Colonic mucosa (tissue), 4 donors: ENCODE measurements at regions not wholly inside any gene's neighbourhood (a gene's known extent, or its start where the extent isn't known, plus 50 kb on each side); places are given as distances from the start of the nearest gene placed in this dataset.

Source experiments
- DNase-seq: peaks from one replicate; pipeline ENCODE4 v3.0.0-alpha.2; 2020
- H3K27ac ChIP-seq: fragments of 200-600 bp; one replicate; pipeline ENCODE4 v1.8.0; 2021
- H3K27me3 ChIP-seq: fragments of 200-600 bp; one replicate; pipeline ENCODE4 v1.8.0; 2021
- H3K36me3 ChIP-seq: fragments of 200-600 bp; one replicate; pipeline ENCODE4 v1.8.0; 2021
- H3K4me1 ChIP-seq: fragments of 200-600 bp; one replicate; pipeline ENCODE4 v1.8.0; 2021; ENCODE audit warnings: mild to moderate bottlenecking
- H3K4me3 ChIP-seq: fragments of 200-600 bp; one replicate; pipeline ENCODE4 v1.8.0; 2021
- H3K9ac ChIP-seq, 2 donors: one replicate each; pipeline ENCODE4 v1.7.0; 2013; ENCODE audit warnings: control low read depth in 2 of 2, low read depth in 2 of 2, low read length in 2 of 2
- H3K9me3 ChIP-seq: fragments of 200-600 bp; one replicate; pipeline ENCODE4 v1.8.0; 2021
- CTCF ChIP-seq: fragments of 200-600 bp; IDR thresholded peaks from one replicate; pipeline ENCODE4 v1.8.0; 2022; ENCODE audit warnings: antibody characterized with exemption, mild to moderate bottlenecking
- intact Hi-C: fragments of 100-400 bp; cut with DNase I; formaldehyde crosslinking; loops from one replicate; pipeline ENCODE4 v1.14.1; 2022
- donor health status: healthy.
- donor health status: DM: no; HTN: no; CAD: no.
- donor health status: DM: no; HTN: no; CAD: no.

DNA sequence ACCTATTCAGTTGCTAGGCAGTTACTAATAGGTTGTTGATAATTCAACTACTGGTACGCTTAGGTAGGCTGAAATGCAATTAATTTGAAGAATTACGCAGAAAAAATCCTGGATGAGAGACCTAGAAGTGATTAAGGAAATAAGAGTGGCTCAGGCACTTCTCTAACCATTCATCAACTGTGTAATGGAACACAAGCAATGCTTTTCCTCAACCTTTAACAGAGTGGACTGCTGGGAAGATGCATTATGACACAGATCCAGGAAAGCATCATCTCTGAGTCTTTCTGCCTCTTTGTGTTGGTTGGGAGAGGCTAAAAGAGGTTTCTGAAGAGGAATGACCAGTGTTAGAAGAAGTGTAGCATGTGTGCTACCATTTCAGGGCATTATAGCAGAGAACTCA lies 992.2 kb downstream of the TSN start:
- H3K4me1 ChIP-seq: no peaks in the 10 kb centered on the region
- no peaks in the 10 kb centered on the region for H3K9me3 ChIP-seq
- H3K27ac ChIP-seq: no peak overlapping the region
- no peak for DNase-seq
- no peak for TF ChIP-seq CTCF
- H3K36me3 ChIP-seq: no peaks in the 10 kb centered on the region
- intact Hi-C loops: no loop called here
- no peak overlapping the region for H3K4me3 ChIP-seq
- no peak overlapping the region for H3K9ac ChIP-seq
- no peaks in the 10 kb centered on the region for H3K27me3 ChIP-seq

- Histone ChIP-seq H3K4me1 (no peaks in the 10 kb centered on the region), H3K9me3 (no peaks in the 10 kb centered on the region), H3K27me3 (no peaks in the 10 kb centered on the region), H3K9ac (no peak overlapping the region), H3K27ac (no peak overlapping the region), H3K36me3 (no peaks in the 10 kb centered on the region), H3K4me3 (no peak overlapping the region)
- DNase-seq: no peak
- intact Hi-C loops: no loop called here
- no peak for TF ChIP-seq CTCF
Measured at GRCh38 chr2:122748552-122749011, 993.1 kb downstream of the TSN start.

DNA sequence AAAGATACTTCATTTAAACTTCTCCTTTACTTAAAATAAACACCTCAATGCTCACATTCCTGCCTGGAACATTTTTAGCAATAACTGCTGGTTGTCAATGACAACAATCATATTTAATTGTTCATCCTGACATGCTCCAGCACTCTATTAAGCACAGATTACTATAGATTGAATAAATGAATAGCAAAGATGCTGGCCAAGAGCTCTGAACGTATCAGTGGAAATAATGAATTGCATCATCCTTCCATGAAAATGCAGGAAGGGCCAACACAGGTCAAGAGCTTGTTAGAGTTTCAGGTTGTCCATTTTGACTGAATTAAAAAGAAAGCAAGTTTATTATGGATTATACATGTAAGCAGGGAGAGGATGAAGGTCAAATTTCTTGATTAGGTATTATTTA lies 994.0 kb downstream of the TSN start:
- Histone ChIP-seq H3K9ac (no peak overlapping the region), H3K36me3 (no peaks in the 10 kb centered on the region), H3K27ac (no peak overlapping the region), H3K4me3 (no peak overlapping the region), H3K4me1 (no peaks in the 10 kb centered on the region), H3K9me3 (no peaks in the 10 kb centered on the region), H3K27me3 (no peaks in the 10 kb centered on the region)
- no peak for TF ChIP-seq CTCF
- intact Hi-C loops: no loop called here
- no peak for DNase-seq

DNA sequence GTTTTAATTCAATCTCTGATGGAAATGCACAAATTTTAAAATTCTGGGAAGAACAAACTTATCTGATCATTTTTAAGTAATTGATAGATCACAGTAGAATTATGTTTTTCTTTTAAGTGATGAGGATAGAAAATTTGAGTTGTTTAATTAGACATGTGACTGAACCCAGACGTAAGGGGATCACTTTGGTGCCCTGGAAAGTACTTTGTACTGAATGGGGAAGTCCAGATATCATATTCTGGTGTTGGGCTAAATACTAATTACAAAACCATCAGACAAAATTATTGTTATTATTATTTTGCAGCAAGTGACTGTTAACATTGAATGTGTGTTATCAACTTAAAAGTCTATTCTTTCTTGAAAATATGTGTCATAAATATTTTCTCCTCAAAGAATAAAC lies 994.6 kb downstream of the TSN start:
- intact Hi-C loops: no loop called here
- H3K9ac ChIP-seq: no peak overlapping the region
- H3K4me3 ChIP-seq: no peak overlapping the region
- TF ChIP-seq CTCF: no peak
- H3K27me3 ChIP-seq: no peaks in the 10 kb centered on the region
- H3K9me3 ChIP-seq: no peaks in the 10 kb centered on the region
- H3K4me1 ChIP-seq: no peaks in the 10 kb centered on the region
- DNase-seq: no peak
- no peak overlapping the region for H3K27ac ChIP-seq
- no peaks in the 10 kb centered on the region for H3K36me3 ChIP-seq

DNA sequence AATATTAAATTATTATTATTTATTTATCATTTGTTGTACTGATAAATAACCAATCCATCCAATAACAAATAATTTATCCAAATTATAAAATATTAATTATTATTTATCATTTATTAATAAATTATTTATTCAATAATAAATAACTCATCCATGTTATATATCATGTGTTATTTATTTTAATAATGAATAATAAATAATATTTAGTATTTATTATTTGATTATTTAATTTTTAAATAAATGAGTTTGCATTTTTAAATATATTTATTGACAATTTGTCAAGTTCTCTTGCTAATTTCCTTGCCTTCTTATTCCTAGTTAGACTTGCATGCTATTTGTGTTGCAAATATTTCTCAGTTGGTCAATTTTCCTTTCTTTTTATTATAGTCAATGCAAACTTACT lies 995.4 kb downstream of the TSN start:
- Histone ChIP-seq H3K4me1 (no peaks in the 10 kb centered on the region), H3K9me3 (no peaks in the 10 kb centered on the region), H3K27me3 (no peaks in the 10 kb centered on the region), H3K4me3 (no peak overlapping the region), H3K36me3 (no peaks in the 10 kb centered on the region), H3K9ac (no peak overlapping the region), H3K27ac (no peak overlapping the region)
- TF ChIP-seq CTCF: no peak
- DNase-seq: no peak
- intact Hi-C loops: no loop called here

DNA sequence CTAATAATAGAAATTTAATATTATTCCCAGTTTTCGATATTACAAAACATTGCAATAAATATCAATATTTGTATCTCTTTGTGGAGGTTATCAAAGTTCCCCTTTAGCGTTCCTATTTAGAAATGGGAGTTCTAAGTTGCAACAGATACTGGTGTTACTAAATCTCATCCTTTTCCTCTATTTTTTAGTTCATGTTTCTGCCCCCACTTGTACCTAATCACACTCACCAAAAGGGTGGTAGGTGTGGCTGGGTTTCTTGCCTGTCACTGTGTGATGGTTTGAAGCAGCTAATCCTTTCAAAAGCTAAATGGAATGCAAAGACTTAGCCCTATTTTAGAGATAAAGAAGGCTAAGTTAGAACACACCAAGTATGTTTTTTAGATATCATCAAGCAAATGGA lies 997.9 kb downstream of the TSN start:
- DNase-seq: no peak
- Histone ChIP-seq H3K4me1 (no peaks in the 10 kb centered on the region), H3K27me3 (no peaks in the 10 kb centered on the region), H3K9me3 (no peaks in the 10 kb centered on the region), H3K9ac (no peak overlapping the region), H3K36me3 (no peaks in the 10 kb centered on the region), H3K27ac (no peak overlapping the region), H3K4me3 (no peak overlapping the region)
- TF ChIP-seq CTCF: no peak
- intact Hi-C loops: no loop called here
